ENCODE measurements at regions not wholly inside any gene's neighbourhood (a gene's known extent, or its start where the extent isn't known, plus 50 kb on each side); places are given as distances from the start of the nearest gene placed in this dataset.
A peak's percentile ranks its signal among the peaks of the same experiment; 100 is the strongest.
"Not testable (repeated sequence)": the region's sequence is repeated elsewhere in the genome, so short reads cannot be mapped to it uniquely, and the experiment has no call there.

DNA sequence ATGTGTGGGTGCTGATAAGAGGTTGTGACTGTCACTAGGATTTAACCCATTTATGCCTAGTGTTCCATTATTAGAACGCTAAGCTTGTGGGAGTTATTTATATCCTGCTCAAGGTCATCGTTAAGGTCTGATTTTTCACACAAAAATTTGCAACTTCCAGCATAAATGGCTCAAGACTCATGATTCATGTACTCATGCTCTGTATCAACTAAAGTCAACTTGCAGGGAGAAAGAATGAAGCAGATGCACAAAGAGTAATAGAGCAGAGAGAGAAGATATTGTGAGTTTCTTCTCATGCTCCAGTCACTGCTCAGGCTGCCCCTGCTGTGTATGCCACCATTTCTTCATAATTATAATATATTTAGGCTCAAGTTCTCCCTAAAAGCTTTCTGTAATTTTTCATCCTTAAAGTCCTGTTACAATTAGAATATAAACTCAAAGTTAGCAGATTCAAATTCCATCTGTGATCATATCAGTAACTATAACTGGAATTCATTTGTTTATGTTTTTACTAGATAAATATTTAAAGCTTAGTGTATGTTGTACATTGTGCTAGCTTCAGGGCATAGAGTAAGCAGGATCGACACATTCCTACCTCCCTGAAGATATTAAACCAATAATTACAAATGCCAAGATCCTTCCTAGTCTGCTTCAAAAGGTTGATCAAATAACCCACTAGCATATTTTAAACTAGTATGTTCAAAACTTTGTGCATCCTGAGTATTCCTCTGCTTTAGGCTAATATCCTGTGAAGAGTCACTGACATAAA, 136.7 kb downstream of the NUDT12 start:
- no peak for DNase-seq

DNA sequence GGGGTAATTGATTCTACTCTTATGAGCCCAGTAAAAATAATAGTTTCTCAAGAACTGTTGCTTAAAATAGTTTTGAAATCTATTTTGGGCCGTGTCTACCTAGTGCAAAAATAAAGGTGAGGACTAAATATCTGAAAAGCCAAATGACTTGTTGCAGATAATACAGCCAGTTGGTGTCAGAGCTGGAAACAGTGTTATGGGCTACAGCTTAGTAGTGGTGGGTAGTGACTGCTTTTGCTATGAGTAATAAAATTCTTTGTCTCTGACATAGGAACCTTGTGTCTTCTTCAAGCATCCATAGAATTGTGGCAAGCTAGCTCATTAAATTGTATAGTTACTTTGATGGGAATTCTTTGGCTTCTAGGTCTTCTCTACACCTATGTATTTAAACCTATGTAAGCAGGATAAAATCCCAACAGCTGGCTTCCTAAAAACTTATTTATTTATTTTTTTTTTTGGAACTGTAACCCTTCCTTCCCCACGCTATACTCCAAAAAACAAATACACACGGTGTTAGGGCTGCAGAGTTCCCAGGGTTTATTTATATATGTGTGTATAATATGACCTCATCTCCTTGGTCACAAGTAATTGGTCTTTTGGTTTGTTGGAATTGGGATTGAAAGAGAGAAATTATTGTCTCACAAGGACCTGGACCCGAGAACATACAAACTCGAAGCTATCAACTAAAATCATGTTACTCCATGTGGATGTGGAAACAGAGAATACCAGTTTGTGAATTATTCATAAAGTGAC, 138.0 kb downstream of the NUDT12 start:
- DNase-seq: no peak

GRCh38 chr5:103424026-103424425, 138.6 kb downstream of the NUDT12 start:
- DNase-seq: no peak

DNA sequence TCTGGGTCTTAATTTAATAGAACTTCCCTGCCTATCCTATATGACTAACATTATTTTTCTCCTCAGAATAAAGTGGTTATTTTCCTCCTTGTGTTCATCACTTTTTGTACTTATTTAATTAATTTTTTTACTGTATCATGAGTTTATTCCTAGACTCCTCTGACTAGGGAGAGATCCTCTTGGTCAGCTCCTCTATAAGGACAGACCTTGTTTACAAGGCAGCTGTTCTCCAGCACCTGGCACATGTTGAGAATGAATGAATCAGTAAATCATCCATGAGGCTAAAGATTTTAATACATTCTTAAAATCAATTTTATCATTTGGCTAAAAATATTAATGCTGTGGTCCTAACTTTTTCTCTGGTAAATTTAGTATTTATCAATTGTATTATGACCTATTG, 139.8 kb downstream of the NUDT12 start:
- DNase-seq: no peak

DNA sequence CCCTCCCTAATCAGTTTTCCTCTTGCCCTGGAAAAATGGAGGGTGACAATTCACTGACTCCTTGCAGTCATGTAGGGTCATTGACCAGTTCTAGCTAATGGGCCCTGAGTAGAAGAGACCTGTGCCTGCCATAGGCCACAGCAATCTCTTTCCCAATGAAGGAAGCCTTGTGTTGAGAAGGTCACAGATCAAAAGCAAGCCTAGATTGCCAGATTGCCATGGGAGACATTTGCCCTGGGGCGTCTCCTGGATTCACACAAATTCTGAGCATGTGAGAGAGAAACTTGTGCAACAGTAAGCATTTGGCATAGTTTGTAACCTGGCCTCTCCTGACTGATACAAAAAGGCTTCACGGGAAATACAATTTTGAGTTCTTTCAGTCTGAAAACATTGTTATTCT, 148.0 kb downstream of the NUDT12 start:
- no peak for DNase-seq

DNA sequence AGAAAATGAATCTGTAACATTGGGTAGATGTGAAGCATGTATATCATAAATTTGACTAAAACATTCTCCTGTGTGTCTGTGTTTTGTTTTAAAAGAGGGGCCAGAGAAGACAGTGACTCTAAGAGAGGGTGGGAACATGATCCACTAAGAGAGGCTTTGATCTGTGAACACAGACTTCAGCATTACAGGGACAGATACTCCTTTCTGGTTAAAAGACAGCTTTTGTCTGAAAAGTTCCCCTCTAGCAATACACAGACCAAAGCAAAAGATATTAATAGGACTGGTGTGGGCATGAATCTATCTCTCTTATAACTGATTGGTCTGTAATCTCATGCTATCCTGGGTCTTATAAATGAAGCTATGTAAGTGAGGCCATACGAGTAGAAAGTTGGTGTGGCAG, 150.9 kb downstream of the NUDT12 start:
- DNase-seq: no peak

- DNase-seq: no peak
These were observed 151.6 kb downstream of the MACIR start for GRCh38 chr5:103410172-103410571.

DNA sequence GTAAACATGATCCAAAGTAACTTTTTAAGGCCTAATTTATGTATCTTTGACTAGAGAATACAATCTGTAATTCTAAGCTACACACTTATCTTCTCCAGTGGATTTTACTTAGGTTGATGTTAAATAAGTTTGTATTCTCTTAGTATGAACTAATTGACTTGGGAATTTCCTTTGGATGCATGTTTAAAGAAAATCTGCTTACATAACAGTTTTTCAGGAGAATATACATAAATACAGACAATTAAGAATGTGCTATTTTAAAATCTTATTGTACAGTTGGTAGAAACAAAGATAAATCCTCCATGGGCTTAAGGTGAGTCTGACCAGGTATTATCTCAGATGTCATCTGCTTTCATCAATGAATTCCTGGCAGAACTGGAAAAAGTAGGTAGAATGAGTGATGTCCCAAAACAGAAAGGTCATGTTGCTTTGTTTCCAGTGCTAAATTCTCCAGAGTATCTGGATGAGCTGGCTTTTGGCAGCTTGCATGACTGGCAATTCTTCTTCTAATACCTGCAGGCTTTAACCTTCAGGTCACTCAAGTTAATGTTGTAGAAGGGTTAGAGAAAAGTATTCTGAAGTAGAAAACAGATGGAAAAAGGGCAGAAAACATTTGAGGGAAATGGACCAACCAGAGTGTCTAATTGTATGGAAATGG, 150.6 kb downstream of the MACIR start:
- DNase-seq: no peak

- DNase-seq: no peak
These were observed 149.8 kb downstream of the MACIR start for GRCh38 chr5:103408408-103408807.

- DNase-seq: no peak
These were observed 148.8 kb downstream of the MACIR start for GRCh38 chr5:103407402-103407801.

DNA sequence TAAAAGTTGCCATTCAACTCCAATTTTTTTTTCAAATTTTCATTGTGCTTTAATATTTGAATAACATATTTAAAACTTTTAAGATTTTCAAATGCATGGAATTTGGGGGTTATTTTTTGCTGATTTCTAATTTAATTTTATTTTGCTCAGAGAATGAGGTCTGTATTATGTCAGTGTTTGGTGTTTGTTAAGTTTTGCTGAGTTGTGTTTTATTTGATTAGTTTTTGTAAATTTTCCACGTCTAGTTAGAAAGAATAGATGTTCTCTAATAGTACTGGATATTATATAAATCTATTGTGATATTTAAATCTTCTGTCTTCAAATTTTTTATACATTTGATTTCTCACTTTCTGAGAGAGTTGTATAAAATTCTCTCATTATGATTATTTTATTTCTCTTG, 145.9 kb downstream of the MACIR start:
- no peak for DNase-seq

- DNase-seq: no peak
These were observed 144.3 kb downstream of the MACIR start for GRCh38 chr5:103402851-103403250.

DNA sequence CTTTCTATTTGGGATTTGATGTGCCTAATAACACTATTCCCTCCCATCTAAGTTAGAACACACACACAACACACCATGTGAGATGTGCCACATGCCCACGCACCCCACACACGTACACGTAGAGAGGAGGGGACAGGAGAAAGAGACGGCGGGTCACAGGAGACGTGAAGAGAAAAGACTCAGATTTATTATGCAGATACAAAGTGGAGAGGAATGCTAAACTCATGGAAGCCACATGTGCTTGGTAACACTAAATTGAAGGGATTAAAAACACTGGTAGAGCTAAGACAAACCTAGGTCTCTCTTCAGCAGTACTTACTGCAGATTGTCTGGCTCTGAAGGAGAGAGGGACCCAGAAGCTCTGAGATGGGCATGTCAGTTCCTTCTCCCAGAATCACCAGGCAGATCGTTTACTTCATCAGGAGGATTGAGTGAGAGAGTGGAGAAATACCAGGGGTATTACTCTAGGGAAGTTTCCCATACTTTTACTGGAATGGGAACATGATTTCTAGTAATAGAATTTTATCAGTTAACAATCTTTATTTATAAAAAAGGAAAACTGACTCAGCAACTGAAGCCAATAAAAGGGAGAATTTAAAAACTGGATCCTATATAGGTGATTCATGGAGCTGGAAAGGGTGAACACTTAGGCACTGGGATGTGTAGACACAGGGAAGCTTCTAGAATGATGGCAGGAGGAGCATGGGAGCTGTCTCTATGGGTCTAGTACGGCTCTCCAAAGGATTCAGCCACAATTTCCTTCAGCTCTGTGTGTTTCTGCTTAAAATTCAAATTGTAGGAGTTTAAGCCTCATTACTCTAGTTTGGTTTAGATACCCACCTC, 139.4 kb downstream of the MACIR start:
- DNase-seq: no peak

GRCh38 chr5:103394676-103395075, 136.1 kb downstream of the MACIR start:
- DNase-seq: peak; percentile 1

DNA sequence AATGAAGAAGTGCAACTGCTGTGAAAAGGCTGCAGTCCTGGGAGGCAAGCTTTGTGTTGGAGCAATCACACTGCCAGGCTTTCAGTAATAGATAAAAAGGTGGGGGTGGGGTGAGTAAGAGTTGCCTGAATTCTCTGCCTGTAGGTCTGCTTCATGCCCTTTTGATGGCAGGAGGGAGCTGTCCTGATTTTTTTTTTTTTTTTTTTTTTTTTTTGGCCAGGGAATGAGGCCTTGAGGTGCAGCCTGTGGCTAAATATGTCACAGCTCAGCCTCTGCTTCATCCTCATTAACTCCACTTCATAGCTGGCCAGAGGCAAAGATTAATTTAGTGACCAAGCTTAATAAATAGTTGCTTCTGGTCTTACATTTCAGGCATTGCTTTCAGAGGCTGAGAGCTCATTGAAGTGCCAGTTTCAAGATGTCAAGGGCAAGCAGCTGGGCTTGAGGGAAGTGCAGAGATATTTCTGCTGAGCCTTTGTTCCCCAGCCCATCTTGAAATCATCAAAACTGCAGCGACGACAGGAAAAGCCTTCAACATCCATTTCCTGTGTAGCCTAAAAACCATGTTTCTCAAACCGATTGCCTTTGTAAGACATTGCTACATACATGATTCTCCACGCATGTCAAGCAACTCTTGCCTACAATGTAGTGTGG, 134.7 kb downstream of the MACIR start:
- peak; percentile 30 for DNase-seq

- DNase-seq: no peak
These were observed 133.1 kb downstream of the MACIR start for GRCh38 chr5:103391659-103392058.

DNA sequence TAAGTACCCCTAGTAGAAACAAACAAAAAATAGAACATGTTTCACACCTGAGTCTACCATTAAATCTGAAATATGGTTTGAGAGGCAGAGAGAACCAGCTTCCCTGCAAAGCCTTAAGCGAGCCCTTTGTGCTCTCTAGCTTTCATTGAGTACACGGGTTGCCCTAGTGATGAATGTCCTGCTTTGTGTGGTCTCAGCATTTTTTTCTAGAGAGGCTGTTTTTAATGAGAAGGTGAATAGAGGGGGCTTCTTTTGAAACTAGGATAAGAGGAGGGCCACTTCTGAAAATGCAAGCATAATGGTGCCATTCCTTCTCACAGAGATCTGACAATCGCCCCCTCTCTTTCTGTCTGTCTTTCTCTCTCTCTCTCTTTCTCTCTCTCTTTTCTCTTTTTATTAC, 131.3 kb downstream of the MACIR start:
- no peak for DNase-seq

DNA sequence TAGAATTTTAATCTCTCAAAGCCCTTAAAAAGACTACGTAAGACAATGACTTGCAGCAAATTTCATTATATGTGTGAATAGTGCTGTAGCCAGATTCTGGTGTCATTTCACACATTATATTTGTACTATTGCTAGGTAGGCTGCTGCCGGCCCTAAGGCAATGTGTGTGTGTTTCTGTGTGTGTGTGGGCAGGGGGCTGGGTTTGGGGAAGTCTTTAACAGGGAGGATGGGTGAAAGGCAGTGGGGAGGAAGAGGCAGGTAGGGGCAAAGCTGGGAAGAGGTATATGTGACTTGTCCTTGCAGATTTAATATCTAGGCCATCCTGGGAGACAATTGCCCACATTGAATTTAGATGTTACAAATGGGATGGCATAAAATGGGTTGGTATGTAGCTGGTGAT, 130.8 kb downstream of the MACIR start:
- no peak for DNase-seq

DNA sequence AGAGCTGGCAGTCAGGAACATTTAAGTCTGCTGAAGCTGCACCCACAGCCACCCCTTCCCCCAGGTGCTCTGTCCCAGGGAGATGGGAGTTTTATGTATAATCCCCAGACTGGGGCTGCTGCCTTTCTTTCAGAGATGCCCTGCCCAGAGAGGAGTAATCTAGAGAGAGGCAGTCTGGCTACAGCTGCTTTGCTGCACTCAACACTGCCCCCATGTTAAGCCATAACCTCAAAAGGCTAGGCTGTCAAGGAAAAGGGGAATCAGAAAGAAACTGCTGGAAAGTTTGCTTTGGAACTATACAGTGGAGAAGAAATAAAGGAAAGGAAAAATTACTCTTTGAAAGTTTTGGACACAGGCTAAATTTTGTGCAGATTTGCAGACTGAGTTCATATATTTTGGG, 127.2 kb downstream of the MACIR start:
- no peak for DNase-seq

DNA sequence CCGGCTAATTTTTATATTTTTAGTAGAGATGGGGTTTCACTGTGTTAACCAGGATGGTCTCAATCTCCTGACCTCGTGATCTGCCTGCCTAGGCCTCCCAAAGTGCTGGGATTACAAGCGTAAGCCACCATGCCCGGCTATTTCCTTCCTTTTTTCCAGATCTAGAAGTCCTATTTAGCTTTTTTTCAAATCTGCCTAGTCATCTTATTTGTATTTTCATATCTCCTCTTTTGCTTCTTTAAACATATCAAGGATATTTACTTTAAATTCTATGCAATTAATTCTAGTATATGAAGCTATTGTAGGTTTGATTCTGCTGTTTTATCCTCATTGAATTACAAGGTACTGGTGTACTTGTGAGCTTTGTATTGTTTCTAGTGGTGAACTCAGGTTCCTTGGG, 119.1 kb downstream of the MACIR start:
- not testable (repeated sequence) for DNase-seq

GRCh38 chr5:103375863-103376591, 117.5 kb downstream of the MACIR start:
- no peak for DNase-seq

GRCh38 chr5:103375350-103375749, 116.8 kb downstream of the MACIR start:
- DNase-seq: no peak

All from inflammatory macrophage treated with lipopolysaccharide for 4 hours (primary cell).